Upper lobe of left lung (tissue), 4 donors: ENCODE measurements at regions not wholly inside any gene's neighbourhood (a gene's known extent, or its start where the extent isn't known, plus 50 kb on each side); places are given as distances from the start of the nearest gene placed in this dataset.

Source experiments
- POLR2AphosphoS5 ChIP-seq, 2 donors: sonication (generic); formaldehyde crosslinking; IDR thresholded peaks; one replicate each; pipeline ENCODE4 v1.5.1; 2017; ENCODE audit warnings: antibody characterized with exemption in 2 of 2
- TF ChIP-seq, protein P1 (sequence below), 6 experiments: fragments of 450-650 bp in 4 of 6; fragments of 200-600 bp in 2 of 6; sonication (generic) in 2 of 6; IDR thresholded peaks; one replicate each; pipeline ENCODE4 v1.5.1; 2016 to 2019; ENCODE audit warnings: antibody characterized with exemption in 6 of 6

DNA sequence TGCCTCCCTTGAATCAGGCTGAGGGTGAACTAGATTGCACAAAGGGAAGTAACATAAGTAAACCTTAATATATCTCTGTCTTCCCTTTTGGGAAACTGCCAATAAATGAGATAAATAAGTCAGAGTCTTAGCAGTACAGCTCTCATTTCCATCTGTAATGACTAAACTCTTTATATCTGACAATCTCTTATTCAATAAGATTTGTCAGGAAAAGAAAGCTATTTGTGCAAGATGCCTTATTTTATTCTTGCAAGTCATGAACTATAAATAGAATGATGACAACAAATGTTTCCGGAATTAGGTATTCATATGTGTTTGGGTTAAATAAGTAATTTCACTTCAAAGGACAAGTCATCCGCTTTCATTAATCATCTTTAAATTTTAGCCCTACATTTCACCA lies 229.2 kb downstream of the PTGER3 start:
- no peak for TF ChIP-seq POLR2AphosphoS5 (IDR thresholded peaks at IDR 0.05)
- TF ChIP-seq, protein P1, sequence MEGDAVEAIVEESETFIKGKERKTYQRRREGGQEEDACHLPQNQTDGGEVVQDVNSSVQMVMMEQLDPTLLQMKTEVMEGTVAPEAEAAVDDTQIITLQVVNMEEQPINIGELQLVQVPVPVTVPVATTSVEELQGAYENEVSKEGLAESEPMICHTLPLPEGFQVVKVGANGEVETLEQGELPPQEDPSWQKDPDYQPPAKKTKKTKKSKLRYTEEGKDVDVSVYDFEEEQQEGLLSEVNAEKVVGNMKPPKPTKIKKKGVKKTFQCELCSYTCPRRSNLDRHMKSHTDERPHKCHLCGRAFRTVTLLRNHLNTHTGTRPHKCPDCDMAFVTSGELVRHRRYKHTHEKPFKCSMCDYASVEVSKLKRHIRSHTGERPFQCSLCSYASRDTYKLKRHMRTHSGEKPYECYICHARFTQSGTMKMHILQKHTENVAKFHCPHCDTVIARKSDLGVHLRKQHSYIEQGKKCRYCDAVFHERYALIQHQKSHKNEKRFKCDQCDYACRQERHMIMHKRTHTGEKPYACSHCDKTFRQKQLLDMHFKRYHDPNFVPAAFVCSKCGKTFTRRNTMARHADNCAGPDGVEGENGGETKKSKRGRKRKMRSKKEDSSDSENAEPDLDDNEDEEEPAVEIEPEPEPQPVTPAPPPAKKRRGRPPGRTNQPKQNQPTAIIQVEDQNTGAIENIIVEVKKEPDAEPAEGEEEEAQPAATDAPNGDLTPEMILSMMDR (IDR thresholded peaks at IDR 0.05) = no peak
